ENCODE measurements at regions not wholly inside any gene's neighbourhood (a gene's known extent, or its start where the extent isn't known, plus 50 kb on each side); places are given as distances from the start of the nearest gene placed in this dataset.

- Histone ChIP-seq H3K4me1 (ENCODE audit: control insufficient read depth, insufficient read depth, low read length) (no peaks in the 10 kb centered on the region), H3K27me3 (ENCODE audit: control insufficient read depth, insufficient read depth, low read length) (no peaks in the 10 kb centered on the region), H3K9ac (ENCODE audit: low read depth, low read length) (no peak overlapping the region), H3K36me3 (ENCODE audit: insufficient read depth, low read length) (no peaks in the 10 kb centered on the region), H3K4me3 (ENCODE audit: low read length) (no peak overlapping the region), H3K9me3 (replicated peaks; ENCODE audit: low read length) (no peaks in the 10 kb centered on the region), H3K4me2 (ENCODE audit: low read length) (no peak overlapping the region)
Measured at GRCh38 chr20:8964959-8965562, 103.8 kb upstream of the PLCB4 start.

GRCh38 chr20:8967641-8968245 lies 101.1 kb upstream of the PLCB4 start:
- Histone ChIP-seq H3K27me3 (ENCODE audit: control insufficient read depth, insufficient read depth, low read length) (no peaks in the 10 kb centered on the region), H3K9me3 (replicated peaks; ENCODE audit: low read length) (no peaks in the 10 kb centered on the region)

GRCh38 chr20:8969146-8969583 lies 99.7 kb upstream of the PLCB4 start:
- Histone ChIP-seq H3K9ac (ENCODE audit: low read depth, low read length) (no peak overlapping the region), H3K27me3 (ENCODE audit: control insufficient read depth, insufficient read depth, low read length) (no peaks in the 10 kb centered on the region), H3K4me3 (ENCODE audit: low read length) (no peak overlapping the region), H3K4me2 (ENCODE audit: low read length) (no peak overlapping the region), H3K4me1 (ENCODE audit: control insufficient read depth, insufficient read depth, low read length) (no peaks in the 10 kb centered on the region), H3K9me3 (replicated peaks; ENCODE audit: low read length) (no peaks in the 10 kb centered on the region), H3K36me3 (ENCODE audit: insufficient read depth, low read length) (no peaks in the 10 kb centered on the region)

More at GRCh38 chr20:8967641-8968245, 101.1 kb upstream of the PLCB4 start:
- no peaks in the 10 kb centered on the region for H3K36me3 ChIP-seq (ENCODE audit: insufficient read depth, low read length)
- no peaks in the 10 kb centered on the region for H3K4me1 ChIP-seq (ENCODE audit: control insufficient read depth, insufficient read depth, low read length)
- no peak overlapping the region for H3K4me2 ChIP-seq (ENCODE audit: low read length)
- H3K4me3 ChIP-seq (ENCODE audit: low read length), result no peak overlapping the region
- no peak overlapping the region for H3K9ac ChIP-seq (ENCODE audit: low read depth, low read length)

- H3K4me3 ChIP-seq (ENCODE audit: low read length), result no peak overlapping the region
- H3K4me2 ChIP-seq (ENCODE audit: low read length), result no peak overlapping the region
- no peak overlapping the region for H3K9ac ChIP-seq (ENCODE audit: low read depth, low read length)
- H3K27me3 ChIP-seq (ENCODE audit: control insufficient read depth, insufficient read depth, low read length), result no peaks in the 10 kb centered on the region
- no peaks in the 10 kb centered on the region for H3K36me3 ChIP-seq (ENCODE audit: insufficient read depth, low read length)
- H3K4me1 ChIP-seq (ENCODE audit: control insufficient read depth, insufficient read depth, low read length), result no peaks in the 10 kb centered on the region
- no peaks in the 10 kb centered on the region for H3K9me3 ChIP-seq (replicated peaks; ENCODE audit: low read length)
Measured at GRCh38 chr20:8971669-8972316, 97.1 kb upstream of the PLCB4 start.

GRCh38 chr20:8972963-8973705 lies 95.8 kb upstream of the PLCB4 start:
- Histone ChIP-seq H3K4me2 (ENCODE audit: low read length) (no peak overlapping the region), H3K4me1 (ENCODE audit: control insufficient read depth, insufficient read depth, low read length) (no peaks in the 10 kb centered on the region), H3K36me3 (ENCODE audit: insufficient read depth, low read length) (no peaks in the 10 kb centered on the region), H3K9me3 (replicated peaks; ENCODE audit: low read length) (no peaks in the 10 kb centered on the region), H3K9ac (ENCODE audit: low read depth, low read length) (no peak overlapping the region), H3K4me3 (ENCODE audit: low read length) (no peak overlapping the region), H3K27me3 (ENCODE audit: control insufficient read depth, insufficient read depth, low read length) (no peaks in the 10 kb centered on the region)

GRCh38 chr20:8974009-8974708 lies 94.7 kb upstream of the PLCB4 start:
- no peaks in the 10 kb centered on the region for H3K9me3 ChIP-seq (replicated peaks; ENCODE audit: low read length)

GRCh38 chr20:8981482-8981881 lies 87.4 kb upstream of the PLCB4 start:
- Histone ChIP-seq H3K4me2 (ENCODE audit: low read length) (no peak overlapping the region), H3K27me3 (ENCODE audit: control insufficient read depth, insufficient read depth, low read length) (no peaks in the 10 kb centered on the region), H3K9ac (ENCODE audit: low read depth, low read length) (no peak overlapping the region), H3K36me3 (ENCODE audit: insufficient read depth, low read length) (no peaks in the 10 kb centered on the region), H3K4me3 (ENCODE audit: low read length) (no peak overlapping the region), H3K9me3 (replicated peaks; ENCODE audit: low read length) (no peaks in the 10 kb centered on the region), H3K4me1 (ENCODE audit: control insufficient read depth, insufficient read depth, low read length) (no peaks in the 10 kb centered on the region)

More at GRCh38 chr20:8974009-8974708, 94.7 kb upstream of the PLCB4 start:
- Histone ChIP-seq H3K4me3 (ENCODE audit: low read length) (no peak overlapping the region), H3K4me1 (ENCODE audit: control insufficient read depth, insufficient read depth, low read length) (no peaks in the 10 kb centered on the region), H3K9ac (ENCODE audit: low read depth, low read length) (no peak overlapping the region), H3K27me3 (ENCODE audit: control insufficient read depth, insufficient read depth, low read length) (no peaks in the 10 kb centered on the region), H3K36me3 (ENCODE audit: insufficient read depth, low read length) (no peaks in the 10 kb centered on the region), H3K4me2 (ENCODE audit: low read length) (no peak overlapping the region)

GRCh38 chr20:8983478-8984345 lies 85.2 kb upstream of the PLCB4 start:
- Histone ChIP-seq H3K27me3 (ENCODE audit: control insufficient read depth, insufficient read depth, low read length) (no peaks in the 10 kb centered on the region), H3K9me3 (replicated peaks; ENCODE audit: low read length) (no peaks in the 10 kb centered on the region), H3K9ac (ENCODE audit: low read depth, low read length) (no peak overlapping the region), H3K4me1 (ENCODE audit: control insufficient read depth, insufficient read depth, low read length) (no peaks in the 10 kb centered on the region), H3K4me2 (ENCODE audit: low read length) (no peak overlapping the region), H3K4me3 (ENCODE audit: low read length) (no peak overlapping the region), H3K36me3 (ENCODE audit: insufficient read depth, low read length) (no peaks in the 10 kb centered on the region)

- H3K36me3 ChIP-seq (ENCODE audit: insufficient read depth, low read length), result no peaks in the 10 kb centered on the region
Measured at GRCh38 chr20:8986631-8987030, 82.3 kb upstream of the PLCB4 start.

GRCh38 chr20:8990770-8991169 lies 78.1 kb upstream of the PLCB4 start:
- no peaks in the 10 kb centered on the region for H3K36me3 ChIP-seq (ENCODE audit: insufficient read depth, low read length)
- H3K4me3 ChIP-seq (ENCODE audit: low read length), result no peak overlapping the region
- no peaks in the 10 kb centered on the region for H3K27me3 ChIP-seq (ENCODE audit: control insufficient read depth, insufficient read depth, low read length)
- H3K4me2 ChIP-seq (ENCODE audit: low read length), result no peak overlapping the region
- no peaks in the 10 kb centered on the region for H3K4me1 ChIP-seq (ENCODE audit: control insufficient read depth, insufficient read depth, low read length)
- H3K9me3 ChIP-seq (replicated peaks; ENCODE audit: low read length), result no peaks in the 10 kb centered on the region
- no peak overlapping the region for H3K9ac ChIP-seq (ENCODE audit: low read depth, low read length)

More at GRCh38 chr20:8986631-8987030, 82.3 kb upstream of the PLCB4 start:
- H3K4me3 ChIP-seq (ENCODE audit: low read length), result no peak overlapping the region
- H3K27me3 ChIP-seq (ENCODE audit: control insufficient read depth, insufficient read depth, low read length), result no peaks in the 10 kb centered on the region
- no peak overlapping the region for H3K4me2 ChIP-seq (ENCODE audit: low read length)
- H3K4me1 ChIP-seq (ENCODE audit: control insufficient read depth, insufficient read depth, low read length), result no peaks in the 10 kb centered on the region
- H3K9me3 ChIP-seq (replicated peaks; ENCODE audit: low read length), result no peaks in the 10 kb centered on the region
- no peak overlapping the region for H3K9ac ChIP-seq (ENCODE audit: low read depth, low read length)

Measured in skeletal muscle satellite cell (primary cell).